Kidney tubule cell (primary cell): ENCODE measurements at regions not wholly inside any gene's neighbourhood (a gene's known extent, or its start where the extent isn't known, plus 50 kb on each side); places are given as distances from the start of the nearest gene placed in this dataset.
A peak's percentile ranks its signal among the peaks of the same experiment; 100 is the strongest.
"Not testable (repeated sequence)": the region's sequence is repeated elsewhere in the genome, so short reads cannot be mapped to it uniquely, and the experiment has no call there.

ENCODE experiments used
- DNase-seq: peaks from one replicate; pipeline ENCODE4 v3.0.0-alpha.2; 2018; ENCODE audit warnings: low spot score

DNA sequence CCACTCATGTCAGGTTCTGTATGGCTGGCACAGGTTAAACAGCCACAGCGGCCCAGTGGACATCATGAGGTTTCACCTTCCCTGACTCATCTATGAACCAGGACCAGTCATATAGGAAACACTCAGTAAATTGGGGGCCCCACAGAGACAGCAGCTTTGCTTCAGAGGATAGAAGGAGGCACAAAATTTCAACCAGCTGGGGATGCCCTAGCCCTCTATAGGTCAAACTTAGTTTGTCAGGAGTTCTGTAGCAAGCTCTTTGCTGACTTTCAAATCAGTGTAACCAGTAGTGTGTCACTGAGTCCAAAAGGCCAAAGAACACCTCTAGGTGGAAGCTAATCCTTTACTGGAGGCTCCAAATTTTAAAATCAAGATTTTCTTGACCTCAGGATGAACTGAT, 4157.8 kb upstream of the TPTE start:
- not testable (repeated sequence) for DNase-seq

DNA sequence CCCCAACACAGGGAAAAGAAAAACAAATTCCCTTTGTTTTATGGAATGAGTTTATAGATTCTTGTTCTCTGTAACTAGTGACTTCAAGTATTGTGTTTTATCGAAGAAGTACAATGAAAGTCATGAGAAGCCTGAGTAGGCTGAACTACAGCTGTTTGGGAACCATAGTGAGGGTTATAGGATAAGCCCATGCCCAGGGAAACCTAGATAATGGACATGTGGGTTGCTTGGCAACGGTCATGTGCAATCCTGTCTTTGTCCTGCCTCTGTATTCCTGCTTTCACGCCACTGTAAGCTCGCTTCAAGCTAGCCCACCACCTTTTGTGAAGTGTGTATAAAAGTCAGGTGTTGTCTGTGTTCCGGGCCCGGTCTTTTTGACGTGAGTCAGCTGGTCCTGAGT, 4152.6 kb upstream of the TPTE start:
- DNase-seq, result peak; percentile 2

DNA sequence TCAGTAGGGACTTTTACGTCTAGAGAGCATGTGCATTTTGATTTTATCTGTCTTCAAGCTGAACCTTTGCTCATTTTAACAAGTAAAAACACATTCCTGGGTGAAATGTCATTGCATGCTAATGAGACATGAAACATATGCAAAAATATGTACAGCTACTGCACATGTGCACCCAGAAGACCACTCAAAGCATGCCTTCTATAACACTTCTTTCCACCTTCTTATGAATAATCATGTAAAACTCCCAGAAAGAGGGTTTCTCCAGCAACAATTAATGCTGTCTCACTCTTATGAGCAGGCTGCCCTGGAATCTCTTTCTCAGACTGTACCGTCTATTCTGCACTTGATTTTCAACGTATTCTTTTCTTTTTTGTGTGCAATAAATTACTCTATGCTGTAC, 4148.1 kb upstream of the TPTE start:
- DNase-seq, result peak; percentile 2

DNA sequence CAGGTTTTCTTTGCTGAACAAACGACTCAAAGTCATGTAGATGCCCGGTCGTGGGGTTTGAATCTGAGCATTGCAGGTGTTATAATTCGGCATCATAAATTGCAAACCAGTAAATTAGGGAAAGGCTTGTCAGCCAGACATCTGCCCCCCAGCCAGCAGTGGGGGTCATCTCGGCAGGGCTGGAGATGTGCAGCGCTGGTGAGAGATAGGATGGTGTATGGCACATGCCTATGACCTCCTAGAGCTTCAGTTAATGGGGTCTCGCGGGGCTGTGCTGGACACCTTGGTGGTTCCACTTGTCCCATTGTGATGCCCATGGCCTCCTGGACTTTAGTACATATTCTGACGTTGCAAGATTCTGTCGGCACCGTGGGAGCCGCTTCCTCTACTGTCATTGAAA, 4147.2 kb upstream of the TPTE start:
- peak; percentile 6 for DNase-seq

DNA sequence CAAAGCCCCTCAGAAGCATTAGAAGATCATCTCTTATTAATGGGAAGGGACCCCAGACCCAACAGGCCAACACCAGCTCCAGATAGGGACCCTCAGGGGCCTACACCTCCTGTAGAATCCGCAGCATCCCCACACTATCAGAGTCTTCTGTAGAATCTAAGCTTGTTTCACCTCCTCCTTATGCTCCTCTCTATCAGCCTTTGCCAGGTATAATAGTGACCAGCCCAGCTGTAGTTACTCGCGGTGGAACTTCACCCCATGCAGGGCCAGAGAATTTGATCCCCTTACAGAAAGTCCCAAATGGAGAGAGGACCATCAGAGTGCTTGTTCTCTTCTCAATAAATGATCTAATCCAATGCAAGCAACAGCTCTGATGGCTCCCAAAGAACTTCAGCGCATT, 4146.5 kb upstream of the TPTE start:
- peak; percentile 0 for DNase-seq

DNA sequence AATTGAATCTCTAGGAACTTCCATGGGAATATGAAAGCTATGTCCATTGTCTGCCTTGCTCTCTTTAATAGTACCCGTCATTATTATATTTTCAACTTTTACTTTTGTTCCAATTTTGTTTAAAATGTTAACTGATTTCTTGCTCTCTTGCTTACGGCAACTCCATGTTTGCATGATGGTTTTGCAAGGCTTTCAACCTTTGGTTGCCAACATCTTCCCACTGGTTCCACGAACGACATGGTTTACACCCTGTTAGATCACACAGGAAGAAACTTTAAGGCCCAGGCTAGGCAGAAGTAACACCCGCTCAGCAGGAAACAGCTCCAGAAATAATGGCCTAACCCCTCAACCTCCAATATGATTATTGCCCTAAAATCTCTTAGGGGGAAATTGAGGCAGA, 4145.6 kb upstream of the TPTE start:
- DNase-seq, result not testable (repeated sequence)

DNA sequence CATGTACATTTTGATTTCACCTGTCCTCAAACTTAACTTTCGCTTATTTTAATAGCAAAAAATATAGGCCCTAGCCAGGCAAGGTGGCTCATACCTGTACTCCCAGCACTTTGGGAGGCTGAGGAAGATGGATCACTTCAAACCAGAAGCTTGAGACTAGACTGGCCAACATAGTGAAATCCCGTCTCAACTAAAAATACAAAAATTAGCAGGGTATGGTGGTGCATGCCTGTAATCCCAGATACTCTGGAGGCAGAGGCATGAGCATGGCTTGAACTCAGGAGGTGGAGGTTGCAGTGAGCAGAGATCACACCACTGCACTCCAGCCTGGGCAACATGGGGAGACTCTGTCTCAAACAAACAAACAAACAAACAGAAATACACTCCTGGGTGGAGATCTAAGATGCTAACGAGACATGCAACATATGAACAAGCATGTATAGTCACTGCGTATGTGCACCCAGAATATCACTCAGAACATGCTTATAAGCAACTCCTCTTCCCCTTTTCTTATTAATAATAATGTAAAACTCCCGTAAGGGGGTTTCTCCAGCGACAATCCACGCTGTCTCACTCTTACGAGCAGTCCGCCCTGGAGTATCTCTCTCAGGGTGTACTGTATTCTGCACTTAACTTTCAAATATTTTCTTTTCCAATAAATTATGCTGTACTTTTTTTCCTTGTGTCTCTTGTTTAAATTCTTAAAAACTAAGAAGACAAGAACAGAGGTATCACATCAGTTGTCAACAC, 4144.9 kb upstream of the TPTE start:
- peak; percentile 0 for DNase-seq
